Dedifferentiated amniotic fluid mesenchymal stem cell (primary cell): ENCODE measurements at regions not wholly inside any gene's neighbourhood (a gene's known extent, or its start where the extent isn't known, plus 50 kb on each side); places are given as distances from the start of the nearest gene placed in this dataset.
"Not testable (repeated sequence)": the region's sequence is repeated elsewhere in the genome, so short reads cannot be mapped to it uniquely, and the experiment has no call there.

Source experiments
- DNase-seq: peaks from one replicate; pipeline ENCODE4 v3.0.0-alpha.2; 2016; ENCODE audit errors: extremely low spot score

GRCh38 chr1:93773049-93773838 lies 91.6 kb upstream of the BCAR3 start:
- no peak for DNase-seq

DNA sequence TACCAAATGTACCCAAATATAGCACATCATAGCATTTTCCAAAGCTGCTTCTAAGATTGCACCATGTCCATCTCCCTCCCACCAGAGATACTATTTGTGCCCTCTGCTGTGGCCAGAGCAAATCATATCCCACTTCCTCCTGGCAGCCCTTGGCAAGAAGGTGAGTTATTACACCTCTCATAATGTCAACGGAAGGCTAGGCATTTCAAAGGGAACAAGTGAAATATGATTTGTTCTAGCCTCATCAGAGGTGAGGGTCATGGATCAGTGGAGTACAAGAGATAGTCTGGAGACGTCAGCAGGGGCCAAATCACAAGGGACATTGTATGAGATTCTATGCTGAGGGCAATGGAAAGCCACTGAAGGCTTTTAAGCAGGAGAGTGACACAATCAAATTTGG lies 90.2 kb upstream of the BCAR3 start:
- no peak for DNase-seq

GRCh38 chr1:93770640-93771039 lies 89.0 kb upstream of the BCAR3 start:
- no peak for DNase-seq

- no peak for DNase-seq
These were observed 88.1 kb upstream of the BCAR3 start for GRCh38 chr1:93769777-93770176.

DNA sequence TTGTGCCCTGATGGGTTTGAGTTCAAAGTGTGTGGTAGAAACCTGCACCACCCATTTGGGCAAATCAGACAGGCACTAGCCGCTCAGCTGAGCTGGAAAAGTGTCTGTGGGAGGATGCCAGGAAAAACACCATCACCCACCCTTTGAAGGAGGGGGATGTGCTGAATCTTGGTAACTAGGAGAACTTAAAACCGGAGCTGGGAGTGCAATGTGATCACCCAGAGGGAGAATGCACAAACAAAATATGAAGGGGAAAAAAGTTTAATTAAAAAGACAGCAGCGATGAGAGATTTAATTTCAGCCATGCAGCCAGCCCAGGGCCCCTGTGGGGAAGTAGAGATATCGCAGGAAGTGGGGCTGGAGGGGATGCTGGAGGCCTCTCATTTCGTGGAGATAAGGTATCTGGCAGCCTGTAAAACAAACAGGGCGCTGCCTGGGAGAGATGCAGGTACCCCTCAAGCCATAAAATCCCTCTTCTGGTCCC lies 86.8 kb upstream of the BCAR3 start:
- DNase-seq, result no peak

DNA sequence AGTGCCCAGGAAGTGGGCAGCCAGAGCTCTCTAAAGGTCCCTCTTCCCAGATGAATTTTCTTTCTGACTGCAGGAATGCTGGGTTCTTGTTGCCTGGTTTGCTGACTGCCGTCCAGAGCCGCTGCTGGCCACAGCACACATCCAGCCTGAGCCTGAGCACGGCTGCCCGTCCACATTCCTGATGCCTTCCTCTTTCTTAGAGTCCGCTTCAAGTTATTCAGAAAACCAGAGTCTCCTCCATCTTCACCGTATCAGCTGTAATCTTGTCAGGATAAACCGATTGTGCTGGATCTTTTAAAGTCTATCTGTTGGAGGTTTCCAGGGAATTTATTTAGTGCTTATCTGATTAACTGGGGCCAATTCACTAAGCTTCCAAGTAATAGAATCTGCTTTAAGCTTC lies 84.8 kb upstream of the BCAR3 start:
- DNase-seq, result no peak

GRCh38 chr1:93765099-93765498 lies 83.5 kb upstream of the BCAR3 start:
- DNase-seq, result no peak

DNA sequence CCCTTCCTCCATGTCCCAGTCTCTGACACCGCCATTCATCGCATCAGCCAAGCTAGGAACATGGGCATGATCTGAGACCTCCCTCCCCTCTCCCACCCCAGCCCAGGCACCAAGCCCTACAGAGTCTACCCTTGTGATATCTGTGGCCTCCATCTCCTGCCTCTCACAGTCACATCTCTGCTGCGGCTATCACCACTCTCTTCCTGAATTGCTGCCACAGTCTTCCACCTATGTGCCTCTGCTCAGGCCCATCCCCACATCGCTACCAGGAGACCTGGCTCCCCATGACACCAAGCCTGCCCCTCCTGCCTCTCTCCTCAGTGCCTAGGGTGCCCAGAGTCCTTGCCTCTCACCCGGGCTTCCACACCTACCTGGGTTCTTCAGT lies 82.7 kb upstream of the BCAR3 start:
- DNase-seq, result no peak

- DNase-seq, result no peak
These were observed 82.2 kb upstream of the BCAR3 start for GRCh38 chr1:93763704-93764365.

DNA sequence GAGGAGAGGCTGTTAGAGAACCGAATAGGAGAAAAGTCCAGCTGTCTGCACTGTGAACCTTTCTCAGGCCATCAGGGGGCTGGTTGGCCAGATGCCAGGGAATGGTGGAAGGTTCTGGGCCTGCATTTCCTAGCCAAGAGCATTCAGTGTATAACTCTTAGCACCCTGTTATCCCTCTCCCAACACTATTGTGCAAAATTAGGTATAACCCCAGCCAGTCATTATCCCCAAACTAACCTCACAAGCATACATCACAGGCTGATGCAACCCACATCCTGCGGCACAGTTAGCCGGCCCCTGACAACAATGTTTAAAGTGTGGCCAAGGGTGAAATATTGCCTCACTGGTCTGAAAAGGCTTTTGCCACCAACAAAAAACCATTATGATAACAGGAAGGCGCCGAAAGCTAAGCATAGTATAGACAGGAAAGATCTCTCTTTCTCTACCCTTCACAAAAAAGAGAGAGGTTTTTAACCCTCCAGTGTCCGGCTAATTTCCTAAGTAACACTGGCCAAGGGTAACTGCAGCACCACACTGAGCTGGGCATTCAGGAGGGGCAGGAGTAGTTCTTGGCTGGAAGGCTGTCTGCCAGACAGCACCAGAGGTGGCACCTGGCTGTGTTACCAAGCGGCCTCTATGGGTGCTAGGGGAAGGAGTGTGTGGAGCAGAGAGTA lies 77.3 kb upstream of the BCAR3 start:
- DNase-seq, result no peak

DNA sequence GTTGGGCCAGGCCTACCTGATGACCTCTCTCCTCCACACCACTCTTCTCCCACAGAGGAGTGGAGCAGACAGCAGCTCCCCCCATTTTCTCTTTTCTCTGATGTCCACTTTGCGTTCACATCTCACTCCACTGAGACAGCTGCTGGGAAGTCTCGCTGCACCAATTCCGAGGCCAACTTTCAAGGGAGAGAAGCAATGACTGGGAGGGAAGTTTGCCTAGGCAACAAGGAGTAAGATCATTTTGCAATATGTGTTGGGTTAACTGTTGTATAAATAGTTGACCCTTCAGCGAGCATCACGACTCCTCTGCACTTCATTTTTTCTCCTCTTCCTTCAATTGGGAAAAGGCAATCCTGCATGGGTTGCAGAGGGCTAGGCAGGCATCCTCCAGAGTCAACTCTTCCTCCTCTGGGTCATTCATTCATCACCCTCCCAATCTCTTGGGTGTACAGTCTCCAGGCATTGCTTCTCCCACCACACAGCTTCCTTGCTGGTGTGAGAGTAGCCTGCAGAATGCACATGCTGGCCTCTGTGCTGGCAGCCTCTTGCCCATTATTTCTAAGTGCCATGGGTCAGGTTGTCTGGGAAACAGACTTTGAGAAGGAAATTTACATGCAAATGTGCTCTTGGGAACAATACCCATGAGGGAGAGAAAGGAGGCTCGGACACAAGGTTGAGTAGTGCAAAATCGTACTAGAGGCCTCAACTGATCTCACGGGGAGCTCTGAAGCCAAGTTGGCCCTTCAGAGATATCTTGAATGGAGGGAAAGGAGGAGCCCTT lies 75.8 kb upstream of the BCAR3 start:
- DNase-seq, result no peak

DNA sequence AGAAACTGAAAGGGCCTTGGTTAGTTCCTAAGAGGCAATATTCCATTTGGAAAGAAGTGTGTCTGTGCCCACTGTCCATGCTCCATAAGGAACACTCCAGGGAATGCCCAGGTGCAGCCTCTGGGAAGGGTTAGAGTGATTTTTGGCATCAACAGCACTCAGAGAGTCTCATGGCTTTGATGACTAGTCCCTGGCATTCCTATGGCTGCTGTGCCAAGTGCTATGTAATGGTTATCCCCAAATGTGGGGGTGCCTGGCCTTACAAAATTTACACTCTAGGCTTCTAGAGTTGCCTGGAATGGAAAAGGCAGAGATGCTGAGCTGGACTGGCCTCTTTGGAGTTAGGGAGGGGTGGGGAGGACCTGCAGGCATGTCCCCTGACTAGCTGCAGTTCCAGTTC lies 75.0 kb upstream of the BCAR3 start:
- no peak for DNase-seq

DNA sequence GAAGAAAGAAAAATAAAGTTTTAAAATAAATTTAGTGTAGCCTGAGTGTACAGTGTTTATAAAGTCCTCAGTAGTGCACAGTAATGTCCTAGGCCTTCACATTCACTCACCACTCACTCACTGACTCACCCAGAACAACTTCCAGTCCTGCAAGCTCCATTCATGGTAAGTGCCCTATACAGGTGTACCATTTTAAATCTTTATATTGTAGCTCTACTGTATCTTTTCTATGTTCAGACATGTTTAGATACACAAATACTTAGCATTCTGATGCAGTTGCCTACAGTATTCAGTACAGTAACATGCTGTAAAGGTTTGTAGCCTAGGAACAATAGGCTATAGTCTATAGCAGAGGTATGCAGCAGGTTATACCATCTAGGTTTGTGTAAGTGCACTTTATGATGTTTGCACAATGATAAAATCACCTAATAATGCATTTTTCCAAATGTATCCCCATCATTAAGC lies 73.6 kb upstream of the BCAR3 start:
- not testable (repeated sequence) for DNase-seq

DNA sequence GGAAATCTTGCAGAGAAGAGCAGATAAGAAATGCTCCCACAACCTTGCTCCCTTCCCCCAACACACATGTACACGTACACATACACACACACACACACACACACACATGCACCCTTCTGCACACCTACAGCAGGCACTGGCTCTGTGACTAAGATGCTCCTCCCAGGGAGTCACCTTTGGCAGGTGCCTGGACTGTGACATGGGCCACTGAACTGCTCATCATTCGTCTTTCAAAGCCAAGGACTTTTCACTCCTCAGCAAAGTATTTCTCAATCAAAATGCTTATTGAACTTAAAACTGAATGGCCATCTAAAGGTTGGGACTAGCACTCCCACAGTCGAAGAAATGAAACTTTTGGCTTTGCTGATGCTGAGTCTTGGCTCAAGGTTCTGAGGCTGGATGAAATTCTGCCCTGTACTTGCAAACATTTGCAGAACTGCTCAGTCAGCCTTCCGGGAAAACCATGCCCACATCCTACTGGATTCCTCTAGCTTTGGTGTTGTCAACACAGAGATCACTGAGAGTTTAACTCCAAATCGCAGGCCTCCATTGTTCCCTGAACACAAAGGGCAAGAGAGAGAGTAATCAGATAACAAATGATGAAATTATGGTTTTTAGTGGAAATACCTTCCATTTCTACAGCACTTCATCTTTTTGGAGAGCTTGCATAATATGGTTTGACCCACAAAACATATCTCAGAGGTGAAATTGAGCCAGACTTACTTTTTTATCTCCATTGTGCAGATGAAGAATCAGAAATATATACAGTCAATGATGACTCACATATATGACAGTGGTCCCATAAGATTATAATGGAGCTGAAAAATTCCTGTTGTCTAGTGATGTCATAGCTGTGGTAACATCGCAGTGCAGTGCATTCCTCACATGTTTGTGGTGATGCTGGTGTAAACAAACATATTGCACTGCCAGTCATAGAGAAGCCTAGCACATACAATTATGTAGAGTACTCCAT lies 72.4 kb upstream of the BCAR3 start:
- DNase-seq, result peak; percentile 92

DNA sequence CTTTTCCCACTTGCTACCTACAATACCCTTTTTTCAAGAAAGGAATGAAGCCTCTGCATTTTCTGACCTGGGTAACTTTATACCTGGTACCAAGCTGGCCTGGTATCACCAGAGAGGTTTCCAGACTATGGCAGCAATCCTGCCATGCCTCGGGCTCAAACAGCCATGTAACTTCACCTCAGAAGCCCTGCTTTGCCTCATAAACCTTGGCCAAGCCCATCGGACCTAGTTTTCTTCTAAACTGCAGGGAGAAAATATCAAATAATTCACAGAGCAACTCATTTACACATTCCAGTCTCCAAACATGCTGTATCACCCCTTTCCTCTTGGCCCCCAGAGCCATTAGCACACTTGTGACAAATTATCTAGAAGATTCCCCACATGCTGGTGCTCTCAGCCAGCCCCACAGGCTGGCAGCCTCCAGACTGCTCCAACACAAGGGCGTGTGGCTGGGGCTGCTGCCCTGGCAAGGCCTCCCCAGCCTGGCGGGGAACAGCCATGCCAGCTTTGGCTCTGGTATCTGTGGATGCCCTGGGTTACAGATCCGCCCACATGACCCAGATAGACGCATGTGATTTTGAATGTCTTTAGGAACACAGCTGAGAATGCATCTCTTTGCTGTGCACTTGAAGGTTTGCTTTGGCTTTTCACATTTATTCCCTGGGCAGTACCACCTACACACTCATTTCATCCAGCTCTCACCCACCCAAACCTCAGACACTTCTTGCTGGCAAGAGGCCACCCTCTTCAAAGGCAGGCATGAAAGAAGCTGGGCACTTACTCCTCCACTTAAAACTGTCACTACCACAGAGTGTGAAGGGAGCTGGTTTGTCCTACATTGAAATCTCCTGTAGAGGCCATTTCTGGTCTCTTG lies 70.0 kb upstream of the BCAR3 start:
- no peak for DNase-seq

GRCh38 chr1:93750955-93751354 lies 69.3 kb upstream of the BCAR3 start:
- DNase-seq, result no peak

DNA sequence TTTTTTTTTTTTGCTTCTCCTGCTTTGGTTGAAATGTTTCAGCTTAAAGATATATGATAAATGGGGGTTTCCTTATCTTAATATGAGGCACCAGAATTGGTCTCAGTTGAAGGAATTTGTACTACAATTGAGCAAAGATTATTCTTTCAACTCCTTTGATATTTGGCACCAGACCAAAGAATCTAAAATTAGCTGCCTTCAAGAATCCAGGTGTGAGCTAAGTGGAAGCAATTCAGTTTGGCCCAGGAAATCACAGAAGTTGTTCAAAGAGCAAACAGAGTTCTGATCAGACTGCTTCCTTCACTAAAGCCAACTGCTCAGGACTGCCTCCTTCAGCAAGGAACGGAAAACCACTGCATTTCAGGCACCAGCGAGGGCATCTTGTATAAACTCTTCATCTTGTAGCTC lies 68.3 kb upstream of the BCAR3 start:
- DNase-seq, result no peak

DNA sequence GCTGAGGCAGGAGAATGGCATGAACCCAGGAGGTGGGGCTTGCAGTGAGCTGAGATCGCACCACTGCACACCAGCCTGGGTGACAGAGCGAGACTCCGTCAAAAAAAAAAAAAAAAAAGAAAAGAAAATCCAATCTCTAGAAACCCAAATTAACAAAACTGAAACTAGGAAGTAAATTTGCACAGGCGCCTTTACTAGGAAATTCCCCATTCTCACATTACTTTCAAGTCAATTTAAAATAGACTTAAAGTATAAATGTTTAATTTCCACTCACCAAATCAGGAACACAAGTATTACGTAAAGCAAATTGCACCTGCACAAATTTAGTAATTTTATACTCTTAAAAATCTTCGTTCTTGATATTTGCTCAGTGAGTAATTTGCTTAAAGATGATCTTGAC lies 67.8 kb upstream of the BCAR3 start:
- no peak for DNase-seq

DNA sequence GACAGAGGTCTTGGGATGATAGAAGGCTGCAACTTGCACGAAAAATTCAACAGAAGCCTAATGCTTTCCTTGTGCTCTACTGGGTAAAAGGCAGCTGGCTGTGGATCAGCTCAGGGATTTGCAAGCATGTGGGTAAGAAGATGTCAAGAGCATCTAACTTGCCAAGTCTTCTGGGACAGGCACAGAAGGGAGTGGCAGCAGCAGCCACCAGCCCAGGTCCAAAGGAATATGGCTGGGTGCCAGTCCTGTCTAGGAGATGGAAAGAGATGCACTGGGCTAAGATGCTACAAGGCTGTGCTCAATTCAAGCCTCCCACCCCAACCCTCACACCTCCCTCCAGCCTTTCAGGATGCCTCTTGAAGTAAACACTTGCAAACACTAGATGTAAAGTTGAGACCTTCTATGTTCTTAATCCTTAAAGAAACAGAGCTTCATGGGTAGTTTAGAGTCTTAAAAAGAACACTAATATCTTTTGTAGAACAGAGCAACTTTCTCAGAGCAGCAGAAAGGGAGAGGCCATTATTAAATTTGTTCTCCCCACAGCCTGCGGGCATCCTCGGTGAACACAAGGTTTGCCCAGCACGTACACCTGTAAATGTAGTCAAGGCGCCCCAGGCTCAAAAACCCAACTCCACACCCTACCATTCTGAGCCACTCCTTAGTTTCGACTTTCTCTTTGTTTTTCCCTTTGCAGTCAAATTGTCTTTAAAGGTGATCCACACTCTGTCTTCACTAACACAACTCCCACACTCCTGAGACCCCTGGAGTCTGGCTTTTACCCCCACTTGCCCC lies 64.6 kb upstream of the BCAR3 start:
- no peak for DNase-seq
